Spleen (tissue), 11 donors: ENCODE measurements at regions not wholly inside any gene's neighbourhood (a gene's known extent, or its start where the extent isn't known, plus 50 kb on each side); places are given as distances from the start of the nearest gene placed in this dataset.

Experiments
- DNase-seq: peaks from one replicate; pipeline ENCODE4 v3.0.0-alpha.2; 2020
- H3K27ac ChIP-seq, 8 donors: fragments of 200-600 bp; sonication (generic) in 7 of 8; 1 replicate in 4 of 8; 2 replicates in 4 of 8; pipeline versions ENCODE4 v1.5.0 to v1.8.0; 2016 to 2021; ENCODE audit warnings: inconsistent platforms in 4 of 8, mild to moderate bottlenecking in 4 of 8, moderate library complexity in 1 of 8
- H3K27me3 ChIP-seq, 7 donors: fragments of 200-600 bp; sonication (generic) in 6 of 7; replicated peaks in 1 of 7; 1 replicate in 4 of 7; 2 replicates in 3 of 7; pipeline versions ENCODE4 v1.5.0 to v1.8.0; 2016 to 2021; ENCODE audit warnings: inconsistent platforms in 3 of 7, mild to moderate bottlenecking in 1 of 7
- H3K36me3 ChIP-seq, 6 donors: fragments of 200-600 bp; sonication (generic) in 5 of 6; 1 replicate in 4 of 6; 2 replicates in 2 of 6; pipeline versions ENCODE4 v1.5.0 to v1.8.0; 2016 to 2021; ENCODE audit warnings: inconsistent platforms in 2 of 6
- H3K4me1 ChIP-seq, 6 donors: fragments of 200-600 bp; sonication (generic) in 5 of 6; 1 replicate in 3 of 6; 2 replicates in 3 of 6; pipeline versions ENCODE4 v1.5.0 to v1.8.0; 2016 to 2021; ENCODE audit warnings: inconsistent platforms in 3 of 6
- H3K4me3 ChIP-seq, 8 donors: fragments of 200-600 bp; sonication (generic) in 7 of 8; 1 replicate in 4 of 8; 2 replicates in 4 of 8; pipeline versions ENCODE4 v1.5.0 to v1.8.0; 2016 to 2021; ENCODE audit warnings: inconsistent platforms in 4 of 8, mild to moderate bottlenecking in 4 of 8, moderate library complexity in 2 of 8
- H3K9me3 ChIP-seq, 8 donors: fragments of 200-600 bp; sonication (generic) in 7 of 8; 1 replicate in 4 of 8; 2 replicates in 4 of 8; pipeline versions ENCODE4 v1.5.0 to v1.8.0; 2016 to 2021; ENCODE audit warnings: inconsistent platforms in 4 of 8
- POLR2A ChIP-seq, 3 donors: fragments of 450-650 bp; IDR thresholded peaks; one replicate each; pipeline ENCODE4 v1.5.1; 2017; ENCODE audit warnings: antibody characterized with exemption in 3 of 3, mild to moderate bottlenecking in 1 of 3
- POLR2AphosphoS5 ChIP-seq, 3 donors: sonication (generic); formaldehyde crosslinking; IDR thresholded peaks; one replicate each; pipeline ENCODE4 v1.5.1; 2017; ENCODE audit warnings: antibody characterized with exemption in 3 of 3
- WGBS, 5 donors: extraction: QIAGEN DNeasy Blood & Tissue Kit in 3 of 5; methylation state at CpG; one replicate each; pipeline versions ENCODE4 v1.1.5 to v1.1.7; 2013 to 2018; 5-methylcytosine and 5-hydroxymethylcytosine counted together
- intact Hi-C: fragments of 100-400 bp; cut with DNase I; formaldehyde crosslinking; loops from one replicate; pipeline ENCODE4 v1.15.0; 2023; ENCODE audit warnings: low total_unique reads
- TF ChIP-seq, protein P1 (sequence below), 11 experiments: fragments of 200-600 bp in 7 of 11; fragments of 450-650 bp in 4 of 11; sonication (generic) in 4 of 11; IDR thresholded peaks in 8 of 11; conservative IDR thresholded peaks in 3 of 11; 1 replicate in 7 of 11; 2 replicates in 4 of 11; pipeline versions ENCODE4 v1.4.0 to v1.8.0; 2016 to 2021; ENCODE audit warnings: antibody characterized with exemption in 11 of 11, inconsistent platforms in 4 of 11, mild to moderate bottlenecking in 1 of 11
- donor health status: healthy with polysubstance abuse.
- donor health status: DM: no; HTN: no; CAD: no; lungs with moderate emphysema.
- donor health status: DM: no; HTN: no; CAD: no.
- donor health status: Bipolar disorder and iron deficiency.
- donor health status: healthy.
- donor health status: DM: no; HTN: no; CAD: no.
- donor health status: DM: yes; HTN: yes; CAD: no.

DNA sequence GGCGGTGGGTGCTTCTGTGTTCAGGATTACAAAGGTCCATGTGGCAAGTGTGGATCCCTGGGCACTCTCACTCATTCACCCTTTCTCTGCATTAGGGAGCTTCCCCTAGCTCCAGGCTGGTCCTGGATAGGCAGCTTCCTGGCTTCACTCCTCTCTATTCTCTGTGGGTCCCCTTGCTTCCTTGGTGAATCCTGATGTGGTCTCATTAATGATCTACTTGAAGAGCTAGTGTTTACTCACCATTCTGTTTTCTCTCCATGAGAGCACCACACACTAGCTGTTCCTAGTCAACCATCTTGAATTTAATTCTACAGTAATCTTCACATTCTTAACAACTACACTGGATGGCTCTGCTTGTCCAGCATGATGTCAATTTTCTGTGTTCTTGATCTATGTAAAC lies 90.0 kb upstream of the PLPPR1 start:
- Histone ChIP-seq H3K36me3 (no peaks in the 10 kb centered on the region), H3K9me3 (peaks cover 0 to 36% (median 14%) of the 10 kb centered on the region in 8 donors), H3K4me3 (no peak overlapping the region), H3K4me1 (no peaks in the 10 kb centered on the region), H3K27me3 (no peaks in the 10 kb centered on the region), H3K27ac (no peak overlapping the region)
- TF ChIP-seq POLR2A (IDR thresholded peaks at IDR 0.05) (no peak), POLR2AphosphoS5 (IDR thresholded peaks at IDR 0.05) (no peak)
- TF ChIP-seq, protein P1, sequence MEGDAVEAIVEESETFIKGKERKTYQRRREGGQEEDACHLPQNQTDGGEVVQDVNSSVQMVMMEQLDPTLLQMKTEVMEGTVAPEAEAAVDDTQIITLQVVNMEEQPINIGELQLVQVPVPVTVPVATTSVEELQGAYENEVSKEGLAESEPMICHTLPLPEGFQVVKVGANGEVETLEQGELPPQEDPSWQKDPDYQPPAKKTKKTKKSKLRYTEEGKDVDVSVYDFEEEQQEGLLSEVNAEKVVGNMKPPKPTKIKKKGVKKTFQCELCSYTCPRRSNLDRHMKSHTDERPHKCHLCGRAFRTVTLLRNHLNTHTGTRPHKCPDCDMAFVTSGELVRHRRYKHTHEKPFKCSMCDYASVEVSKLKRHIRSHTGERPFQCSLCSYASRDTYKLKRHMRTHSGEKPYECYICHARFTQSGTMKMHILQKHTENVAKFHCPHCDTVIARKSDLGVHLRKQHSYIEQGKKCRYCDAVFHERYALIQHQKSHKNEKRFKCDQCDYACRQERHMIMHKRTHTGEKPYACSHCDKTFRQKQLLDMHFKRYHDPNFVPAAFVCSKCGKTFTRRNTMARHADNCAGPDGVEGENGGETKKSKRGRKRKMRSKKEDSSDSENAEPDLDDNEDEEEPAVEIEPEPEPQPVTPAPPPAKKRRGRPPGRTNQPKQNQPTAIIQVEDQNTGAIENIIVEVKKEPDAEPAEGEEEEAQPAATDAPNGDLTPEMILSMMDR (IDR thresholded peaks at IDR 0.05 in 8 of 11, conservative IDR thresholded peaks at IDR 0.05 in 3 of 11), result no peak
- intact Hi-C loops, result no loop called here
- 71 to 90% (median 82%) methylated on average over 1 of the region's 1 CpG for WGBS, 5 donors
- no peak for DNase-seq

DNA sequence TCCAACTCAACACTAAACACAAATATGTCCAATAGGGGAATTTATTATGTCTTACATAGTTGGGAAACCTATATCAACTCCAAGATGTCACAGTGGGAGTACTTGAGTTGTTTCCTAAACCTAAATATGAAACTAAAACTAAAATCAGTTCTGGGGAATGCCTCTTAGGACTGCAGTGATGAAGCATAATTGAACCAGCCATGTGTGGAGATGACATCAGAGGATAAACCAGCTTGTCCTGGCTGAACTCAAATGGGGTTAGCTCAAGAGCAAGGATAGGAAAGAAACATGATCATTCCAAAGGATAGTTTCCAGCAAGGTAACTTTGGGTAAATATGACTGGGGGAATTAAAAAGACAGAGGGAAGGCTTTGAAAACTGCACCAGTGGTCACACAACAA lies 88.9 kb upstream of the PLPPR1 start:
- Histone ChIP-seq H3K9me3 (peaks cover 0 to 34% (median 14%) of the 10 kb centered on the region in 8 donors), H3K36me3 (no peaks in the 10 kb centered on the region), H3K27me3 (no peaks in the 10 kb centered on the region), H3K4me1 (no peaks in the 10 kb centered on the region), H3K27ac (no peak overlapping the region), H3K4me3 (no peak overlapping the region)
- intact Hi-C loops, result no loop called here
- no peak for TF ChIP-seq POLR2AphosphoS5 (IDR thresholded peaks at IDR 0.05)
- DNase-seq, result no peak

DNA sequence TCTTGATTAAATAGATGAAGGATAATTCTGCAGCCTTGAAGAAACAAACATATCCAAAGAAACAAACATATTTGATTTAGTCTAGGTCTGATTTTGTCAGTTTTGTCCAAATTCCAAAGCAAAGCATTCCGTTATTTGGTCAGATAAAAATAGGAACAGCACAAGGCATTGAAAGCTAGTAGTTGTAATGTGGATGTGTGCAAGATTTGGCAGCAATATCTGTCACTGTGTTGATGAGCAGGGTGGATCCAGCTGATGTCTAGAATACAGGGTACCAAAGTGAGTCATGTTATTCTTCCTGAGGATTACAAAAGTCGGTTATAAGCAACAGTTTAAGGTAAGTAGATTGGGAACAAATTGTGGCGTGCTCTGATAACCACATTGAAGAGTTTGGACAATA lies 69.3 kb upstream of the PLPPR1 start:
- DNase-seq, result no peak
- no peak overlapping the region for H3K4me3 ChIP-seq
- no peaks in the 10 kb centered on the region for H3K27me3 ChIP-seq
- H3K36me3 ChIP-seq, result no peaks in the 10 kb centered on the region
- no peak overlapping the region for H3K27ac ChIP-seq
- TF ChIP-seq POLR2AphosphoS5 (IDR thresholded peaks at IDR 0.05) (no peak), POLR2A (IDR thresholded peaks at IDR 0.05) (no peak)
- TF ChIP-seq, protein P1 (IDR thresholded peaks at IDR 0.05 in 8 of 11, conservative IDR thresholded peaks at IDR 0.05 in 3 of 11), result no peak
- H3K4me1 ChIP-seq, result no peaks in the 10 kb centered on the region
- WGBS, 5 donors, result 69 to 88% (median 76%) methylated on average over 3 of the region's 3 CpGs
- H3K9me3 ChIP-seq, result no peaks in the 10 kb centered on the region
- intact Hi-C loops, result no loop called here
